ENCODE measurements at regions not wholly inside any gene's neighbourhood (a gene's known extent, or its start where the extent isn't known, plus 50 kb on each side); places are given as distances from the start of the nearest gene placed in this dataset.
"Not testable (repeated sequence)": the region's sequence is repeated elsewhere in the genome, so short reads cannot be mapped to it uniquely, and the experiment has no call there.

DNA sequence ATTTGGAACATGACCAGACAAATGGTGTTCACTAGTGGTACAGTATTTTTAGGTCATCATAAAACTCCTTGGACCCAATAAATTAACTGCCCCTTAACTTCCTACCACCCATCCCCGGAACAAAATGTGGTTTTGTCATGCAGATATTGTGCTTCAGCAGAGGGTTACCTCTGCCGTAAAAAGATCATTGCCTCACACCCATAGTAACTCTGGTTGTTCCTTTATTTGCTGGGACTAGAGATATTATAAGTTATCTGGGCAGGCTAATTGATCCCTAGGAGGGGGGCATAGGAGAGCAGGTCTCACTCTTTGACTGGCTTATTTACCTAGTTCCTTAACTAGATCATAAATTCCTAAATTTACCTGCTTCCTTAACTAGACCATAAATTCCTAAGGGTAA lies 1343.9 kb upstream of the CHAC2 start:
- DNase-seq, result no peak

DNA sequence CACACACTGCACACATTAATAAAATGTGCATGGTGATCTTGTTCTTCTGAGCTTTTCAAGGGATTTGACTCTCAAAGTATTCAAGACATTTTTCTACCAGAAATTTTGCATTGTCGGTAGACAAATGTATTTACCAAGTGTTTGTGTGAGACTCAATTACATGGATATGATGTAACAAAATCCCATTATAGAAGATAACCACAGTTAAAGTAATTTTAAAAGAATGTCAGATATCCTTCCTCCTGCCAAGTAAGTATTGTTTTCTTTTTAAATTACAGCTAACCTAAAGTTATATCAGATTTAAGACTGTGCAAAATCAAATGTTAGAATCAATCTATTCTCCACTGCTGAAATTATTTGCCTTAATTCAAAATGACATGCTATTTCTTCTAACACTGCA lies 1344.5 kb upstream of the CHAC2 start:
- no peak for DNase-seq

DNA sequence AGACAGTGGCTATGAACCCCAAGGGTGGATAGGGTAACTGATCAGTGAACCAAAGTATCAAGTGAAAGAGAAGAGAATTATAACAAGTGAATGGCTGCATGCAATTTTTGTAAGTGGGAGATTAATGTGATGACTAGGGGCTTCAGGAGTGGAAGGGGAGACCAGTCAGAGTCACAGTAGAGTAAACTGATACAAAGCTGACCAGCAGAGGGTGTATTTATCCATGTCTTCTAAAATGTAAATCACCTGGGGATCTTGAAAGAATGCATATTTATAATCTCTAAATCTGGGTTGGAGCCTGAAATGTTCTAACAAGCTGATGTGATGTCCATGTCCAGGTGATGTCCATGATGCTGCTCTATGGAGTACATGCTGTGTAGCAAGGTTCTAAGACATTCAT lies 1351.3 kb upstream of the CHAC2 start:
- no peak for DNase-seq

DNA sequence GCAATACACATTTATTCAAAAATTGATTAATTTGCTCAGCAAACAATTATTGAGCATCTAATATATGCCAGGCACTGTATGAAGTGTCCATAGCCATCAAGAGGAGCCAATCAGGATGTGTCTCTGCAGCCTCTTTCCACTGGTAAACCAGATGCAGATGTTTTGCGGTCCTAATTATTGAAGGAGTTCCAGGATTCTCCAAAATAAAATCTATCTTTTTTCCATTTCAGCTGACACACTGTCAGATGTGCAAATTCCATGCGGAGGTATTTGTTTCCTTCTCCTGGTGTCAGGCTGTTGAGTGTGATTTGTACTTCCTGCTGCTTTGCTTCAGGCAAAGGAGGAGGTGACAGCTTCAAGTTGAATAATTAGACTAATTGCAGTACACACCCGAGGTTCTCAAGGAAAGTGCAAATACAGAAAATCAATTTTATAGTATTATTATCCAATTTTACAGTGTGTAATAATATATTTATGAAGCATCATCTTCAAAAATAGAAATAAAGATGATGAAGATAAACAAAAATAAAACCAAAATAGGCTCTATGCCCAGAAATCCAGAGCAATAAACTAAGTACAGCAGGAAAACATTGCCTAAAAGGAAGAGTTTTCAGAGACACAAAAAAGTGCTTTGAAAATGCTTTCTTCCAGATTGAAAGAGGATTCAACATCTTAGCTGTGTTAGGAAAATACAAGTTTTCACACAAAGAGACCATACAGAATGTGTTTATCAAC lies 1352.9 kb upstream of the CHAC2 start:
- DNase-seq, result no peak

DNA sequence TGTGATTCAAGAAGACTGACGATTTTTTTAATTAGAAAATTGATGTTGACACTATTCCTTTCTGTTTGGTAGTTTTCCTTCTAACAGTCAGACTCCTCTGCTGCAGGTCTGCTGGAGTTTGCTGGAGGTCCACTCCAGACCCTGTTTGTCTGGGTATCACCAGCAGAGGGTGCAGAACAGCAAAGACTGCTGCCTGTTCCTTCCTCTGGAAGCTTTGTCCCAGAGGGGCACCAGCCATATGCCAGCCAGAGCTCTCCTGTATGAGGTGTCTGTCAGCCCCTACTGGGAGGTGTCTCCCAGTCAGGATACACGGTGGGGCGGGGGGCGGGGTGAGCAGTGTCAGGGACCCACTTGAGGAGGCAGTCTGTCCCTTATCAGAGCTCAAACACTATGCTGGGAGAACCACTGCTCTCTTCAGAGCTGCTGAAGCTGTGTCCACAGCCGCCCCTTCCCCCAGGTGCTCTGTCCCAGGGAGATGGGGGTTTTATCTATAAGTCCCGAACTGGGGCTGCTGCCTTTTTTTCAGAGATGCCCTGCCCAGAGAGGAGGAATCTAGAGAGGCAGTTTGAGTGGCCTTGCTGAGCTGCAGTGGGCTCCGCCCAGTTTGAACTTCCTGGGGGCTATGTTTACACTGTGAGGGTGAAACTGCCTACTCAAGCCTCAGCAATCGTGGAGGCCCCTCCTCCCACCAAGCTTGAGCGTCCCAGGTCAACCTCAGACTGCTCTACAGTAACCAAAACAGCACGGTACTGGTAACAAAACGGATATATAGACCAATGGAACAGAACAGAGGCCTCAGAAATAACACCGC lies 1358.1 kb upstream of the CHAC2 start:
- not testable (repeated sequence) for DNase-seq

DNA sequence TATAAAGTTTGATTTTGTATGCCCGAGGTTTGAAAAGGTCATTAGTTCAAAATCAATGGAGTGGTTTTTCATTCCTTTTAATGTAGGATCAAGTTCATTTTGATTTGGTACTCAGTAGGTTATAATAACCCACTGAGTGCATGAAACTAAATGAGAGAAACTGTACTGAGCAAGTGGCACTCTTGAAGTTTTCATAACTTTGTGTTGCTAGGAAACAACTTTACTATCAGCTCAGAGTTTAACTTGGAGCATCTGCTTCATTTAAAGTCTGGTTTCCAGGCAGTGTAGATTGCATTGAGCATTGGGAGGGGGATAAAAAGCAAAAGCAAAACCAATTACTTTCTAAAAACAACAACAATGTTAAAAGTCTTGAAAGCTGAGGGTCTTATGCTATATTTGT lies 1361.6 kb upstream of the CHAC2 start:
- DNase-seq, result no peak

DNA sequence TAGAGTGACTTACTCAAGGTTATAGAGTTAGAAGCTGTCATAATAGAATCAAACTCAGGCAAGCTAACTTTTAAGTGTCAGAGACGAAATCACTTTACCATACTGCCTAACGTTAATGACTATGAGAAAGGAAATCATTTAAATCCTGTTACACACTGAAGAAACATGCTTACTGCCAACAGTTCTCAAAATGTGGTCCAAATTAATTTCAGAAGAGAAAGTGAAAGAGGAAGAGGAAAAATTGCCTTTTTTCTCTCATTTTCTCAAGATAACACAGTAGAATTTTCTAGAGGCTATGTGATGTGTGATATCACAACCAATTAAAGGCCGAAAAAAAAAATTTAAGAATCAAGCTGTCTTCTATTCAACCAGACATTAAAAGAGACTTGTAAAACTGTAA lies 1362.7 kb upstream of the CHAC2 start:
- DNase-seq, result no peak

DNA sequence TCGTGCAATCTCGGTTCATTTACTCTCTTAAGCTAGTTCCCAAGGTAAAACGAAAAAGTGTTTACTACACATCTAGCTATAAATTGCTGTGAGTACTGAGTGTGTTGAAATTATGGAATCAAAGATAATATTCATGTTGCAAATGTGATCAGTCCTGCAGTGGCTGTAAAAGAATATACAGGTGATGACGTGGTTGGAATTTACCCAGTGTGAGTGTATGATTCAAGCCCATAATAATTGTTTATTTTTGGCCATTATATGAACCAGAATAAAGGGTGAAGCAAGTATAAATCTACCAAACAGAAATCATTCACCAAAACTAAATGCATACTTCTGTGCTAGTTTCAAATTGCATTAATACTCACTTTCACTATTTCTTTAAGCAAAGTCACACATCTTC lies 1363.6 kb upstream of the CHAC2 start:
- DNase-seq, result no peak

DNA sequence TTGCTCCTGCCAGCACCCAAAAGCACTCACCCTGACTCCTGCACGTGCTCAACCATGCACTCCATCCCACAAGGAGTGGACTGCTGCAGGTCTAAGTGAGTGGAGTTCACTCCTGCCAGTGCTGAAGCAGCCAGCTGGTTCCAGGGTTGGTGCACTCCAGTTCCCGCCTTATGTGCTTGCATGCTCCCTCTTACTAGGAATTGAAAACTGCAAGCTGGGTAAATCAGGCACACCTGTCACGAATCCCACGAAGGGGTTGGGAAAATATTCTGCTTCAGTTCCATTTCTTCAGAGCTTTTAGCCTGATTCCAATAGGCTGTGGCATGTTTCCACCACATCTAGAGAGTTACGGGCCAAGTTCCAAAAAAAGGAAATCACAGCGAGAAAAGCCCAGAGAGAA lies 1365.5 kb upstream of the CHAC2 start:
- DNase-seq, result no peak

DNA sequence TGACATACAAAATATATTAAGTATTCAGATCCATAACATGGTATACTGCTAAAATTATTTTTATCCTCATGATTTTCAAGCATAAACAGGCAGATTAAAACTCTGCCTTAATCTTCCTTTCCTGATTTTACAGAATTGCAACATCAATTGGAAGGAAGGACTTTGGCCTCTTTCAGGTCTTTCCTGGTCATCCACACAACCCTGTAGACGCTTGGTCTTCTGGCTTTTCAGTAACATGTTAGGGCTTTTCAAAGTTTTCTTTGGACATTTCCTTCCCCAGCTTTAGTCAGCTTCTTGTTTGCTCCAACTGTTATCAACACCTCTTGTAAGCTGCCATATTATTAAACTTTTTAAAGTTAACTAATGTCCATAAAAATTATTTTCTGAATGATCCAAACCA lies 1364.9 kb upstream of the NRXN1 start:
- no peak for DNase-seq

DNA sequence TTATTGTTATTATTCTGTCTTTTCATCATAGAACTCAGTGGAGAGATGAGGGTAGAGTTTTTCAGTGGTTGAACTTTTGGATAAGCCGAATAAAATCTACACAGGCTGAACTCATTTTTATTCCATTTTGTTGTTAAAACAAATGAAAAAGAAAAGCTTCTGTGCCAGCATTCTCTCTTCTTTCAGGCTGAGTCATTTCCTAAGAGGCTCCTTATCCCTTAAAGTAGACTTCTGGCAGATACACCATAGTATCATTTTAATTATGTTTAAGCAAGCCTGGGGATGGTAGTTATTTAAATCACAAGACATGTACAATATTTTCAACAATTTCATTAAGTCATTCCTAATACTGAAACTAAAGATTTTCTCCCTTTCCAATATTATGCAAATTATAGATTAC lies 1364.0 kb upstream of the NRXN1 start:
- DNase-seq, result no peak

DNA sequence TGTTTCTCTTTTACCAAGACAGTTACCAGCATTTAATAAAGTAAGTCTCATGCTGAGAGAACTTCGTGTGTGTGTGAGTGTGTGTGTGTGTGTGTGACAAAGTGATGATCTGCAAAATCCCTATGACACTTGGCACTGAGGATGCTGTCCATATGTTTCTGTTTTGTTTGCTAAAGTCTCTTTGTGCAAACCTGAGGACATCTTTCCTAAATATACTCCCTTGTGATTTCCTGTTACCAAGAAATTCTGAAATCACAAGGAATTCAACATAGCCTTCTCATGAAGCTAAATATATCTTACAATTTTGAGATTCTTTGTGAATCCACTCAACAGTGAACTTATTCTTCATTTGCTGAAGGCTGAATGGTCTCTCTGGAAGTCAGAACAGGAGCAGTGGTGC lies 1359.7 kb upstream of the NRXN1 start:
- DNase-seq, result no peak

DNA sequence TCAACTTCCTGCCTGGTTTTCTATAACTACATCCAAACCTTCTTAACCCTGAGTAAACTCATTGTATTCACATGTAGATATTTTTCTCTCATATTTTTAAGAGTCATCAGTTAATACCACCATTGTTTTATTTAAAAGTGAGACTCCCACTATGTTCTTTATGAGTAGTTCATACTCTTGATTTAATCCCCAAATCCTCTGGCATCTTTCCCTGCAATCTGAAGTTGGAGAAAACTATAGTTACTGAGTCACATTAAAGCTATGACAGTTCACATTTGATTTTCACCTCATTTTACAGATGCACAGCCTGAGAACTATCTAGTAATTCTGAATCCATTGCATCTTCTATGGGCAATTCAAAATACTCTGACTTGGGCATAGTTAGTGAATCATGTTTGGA lies 1358.7 kb upstream of the NRXN1 start:
- no peak for DNase-seq

DNA sequence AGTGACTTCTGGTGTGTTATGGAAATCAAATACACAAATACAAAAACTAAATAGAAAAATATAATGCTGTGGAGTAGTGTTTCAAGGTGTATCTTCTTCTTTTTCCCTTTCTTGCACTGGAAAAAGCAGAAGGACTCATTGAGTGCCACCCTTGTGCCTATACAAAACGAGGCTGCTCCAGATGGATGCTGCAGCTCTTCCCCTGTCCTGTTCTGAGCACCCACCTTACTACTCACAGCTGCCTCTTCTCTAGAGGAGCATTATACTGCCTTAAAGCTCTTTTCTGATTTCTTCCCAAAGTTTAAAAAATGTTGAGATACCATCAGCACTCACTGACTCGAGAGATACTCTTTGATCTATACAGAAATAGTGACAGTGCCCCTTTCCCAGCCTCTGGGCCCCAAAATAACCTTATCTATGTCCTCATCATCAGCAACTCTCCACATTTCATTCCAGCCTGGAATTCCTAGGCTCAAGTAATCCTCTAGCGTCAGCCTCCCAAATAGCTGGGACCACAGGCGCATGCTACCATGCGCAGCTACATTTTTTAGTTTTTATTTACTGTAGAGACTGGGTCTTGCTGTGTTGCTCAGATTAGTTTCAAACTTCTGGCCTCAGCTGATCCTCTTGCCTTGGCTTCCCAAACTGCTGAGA lies 1356.1 kb upstream of the NRXN1 start:
- no peak for DNase-seq

DNA sequence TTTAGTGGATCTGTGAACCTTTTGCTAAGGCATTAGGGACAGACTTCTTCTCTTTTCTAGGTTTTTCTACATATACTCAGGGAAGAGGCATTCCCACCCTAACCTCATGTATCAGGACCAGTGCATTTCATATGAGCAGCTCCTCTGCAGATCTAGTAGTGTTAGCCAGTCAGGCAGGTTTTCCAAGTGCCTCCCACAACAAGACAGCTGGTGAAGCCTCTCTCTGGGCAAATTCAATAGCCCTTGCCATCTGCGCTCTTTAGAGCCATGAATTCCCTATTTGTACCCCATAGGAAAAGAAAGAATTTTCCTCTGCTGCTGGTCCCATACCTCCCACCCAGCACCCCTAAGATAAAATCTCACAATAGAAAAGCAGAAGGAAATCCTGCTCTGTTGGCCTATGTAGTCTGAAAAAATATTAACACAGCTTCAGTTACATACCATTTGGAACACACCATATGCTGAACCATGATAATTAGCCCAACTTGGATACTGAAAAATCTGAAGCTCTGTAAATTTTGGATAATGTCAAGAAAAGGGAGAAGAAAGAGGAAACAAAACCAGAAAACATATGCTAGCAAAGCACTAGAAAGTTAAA lies 1354.6 kb upstream of the NRXN1 start:
- DNase-seq, result no peak

DNA sequence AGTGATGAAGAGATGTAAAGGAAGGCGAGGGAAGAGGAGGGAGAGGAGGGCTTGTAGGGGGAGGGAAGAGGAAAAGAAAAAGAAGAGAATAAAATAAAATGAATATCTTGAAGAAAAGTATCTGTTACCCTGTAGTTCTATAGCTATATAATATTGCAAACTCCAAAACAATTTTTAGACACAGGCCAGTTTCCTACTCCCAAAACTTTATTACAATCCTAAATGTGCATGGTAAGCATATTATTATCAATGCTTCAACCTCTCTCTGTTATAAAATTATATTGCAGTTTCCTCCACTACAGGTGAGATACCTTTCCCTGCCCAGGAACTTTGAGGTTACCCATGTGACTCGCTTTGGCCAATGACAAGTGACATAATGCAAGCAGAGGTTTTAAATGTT lies 1351.6 kb upstream of the NRXN1 start:
- DNase-seq, result no peak

DNA sequence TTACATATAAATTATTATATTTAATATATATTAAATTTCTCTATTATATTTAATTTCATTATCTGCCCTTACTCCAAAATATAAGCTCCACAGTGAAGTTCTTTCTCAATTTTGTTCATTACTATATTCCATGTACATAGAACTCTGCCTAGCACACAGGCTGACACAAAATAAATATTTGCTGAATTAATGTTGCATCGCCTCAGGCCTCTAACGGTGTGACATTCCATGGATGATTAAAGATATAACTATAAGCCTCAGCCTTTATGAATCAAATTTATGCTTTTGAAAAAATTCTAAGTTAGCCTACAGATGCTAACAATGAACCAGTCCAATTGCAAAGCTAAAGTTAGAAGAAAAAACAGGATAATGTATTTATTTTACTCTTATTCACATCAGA lies 1337.2 kb upstream of the NRXN1 start:
- DNase-seq, result no peak

DNA sequence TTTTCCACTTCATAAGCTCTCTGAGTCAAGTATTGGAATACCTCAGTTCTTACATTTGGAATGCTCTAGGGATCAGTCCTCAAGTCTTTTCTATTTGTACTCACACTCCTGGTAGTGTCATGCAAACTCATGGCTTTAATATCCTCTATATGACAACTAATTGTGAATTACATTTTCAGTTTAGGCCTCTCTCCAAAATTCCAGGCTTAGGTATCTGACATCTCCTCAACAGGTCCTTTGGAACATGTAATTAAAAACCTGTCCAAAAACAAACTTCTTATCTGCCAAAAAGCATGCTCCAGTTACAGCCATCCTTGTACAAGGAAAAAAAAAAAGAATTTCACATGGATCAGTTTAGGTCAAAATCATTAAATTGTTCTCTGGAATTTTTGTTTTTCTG lies 1336.2 kb upstream of the NRXN1 start:
- no peak for DNase-seq

DNA sequence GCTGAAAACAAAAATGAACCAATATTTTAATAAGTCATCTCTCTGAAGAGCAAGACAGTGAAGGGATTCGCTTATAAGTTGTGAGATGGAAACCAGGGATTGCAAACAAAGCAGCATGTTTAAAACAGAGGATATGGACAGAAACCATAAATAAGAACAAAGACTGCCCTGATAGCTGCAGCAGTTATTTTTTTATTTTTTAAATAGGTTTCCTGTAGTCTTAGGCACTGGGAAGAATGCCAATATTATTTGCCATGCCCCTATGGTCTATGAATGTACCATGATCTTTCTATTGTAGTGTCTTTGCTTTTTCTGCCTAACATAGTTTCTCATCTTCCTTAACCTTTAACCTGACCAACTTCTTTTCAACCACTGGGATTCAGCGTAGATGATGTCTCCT lies 1334.0 kb upstream of the NRXN1 start:
- DNase-seq, result no peak

DNA sequence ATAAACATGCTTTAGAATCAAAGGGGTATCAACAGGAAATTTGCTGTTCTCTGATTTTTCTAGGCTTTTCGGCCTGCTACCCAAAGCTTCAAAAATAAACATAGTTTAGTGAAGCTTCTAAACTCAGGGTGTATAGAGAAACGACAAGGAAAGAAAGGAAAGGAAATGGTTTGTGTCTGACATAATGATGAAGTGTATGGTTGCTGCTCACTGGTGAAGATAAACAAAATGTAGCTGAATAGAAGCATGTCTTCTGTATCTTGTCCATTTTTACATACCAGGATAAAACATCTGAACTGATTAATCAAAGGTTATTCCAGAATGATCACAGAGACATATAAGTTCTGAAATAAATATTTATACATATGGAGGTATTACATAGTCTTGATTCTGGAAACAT lies 1324.6 kb upstream of the NRXN1 start:
- DNase-seq, result no peak

DNA sequence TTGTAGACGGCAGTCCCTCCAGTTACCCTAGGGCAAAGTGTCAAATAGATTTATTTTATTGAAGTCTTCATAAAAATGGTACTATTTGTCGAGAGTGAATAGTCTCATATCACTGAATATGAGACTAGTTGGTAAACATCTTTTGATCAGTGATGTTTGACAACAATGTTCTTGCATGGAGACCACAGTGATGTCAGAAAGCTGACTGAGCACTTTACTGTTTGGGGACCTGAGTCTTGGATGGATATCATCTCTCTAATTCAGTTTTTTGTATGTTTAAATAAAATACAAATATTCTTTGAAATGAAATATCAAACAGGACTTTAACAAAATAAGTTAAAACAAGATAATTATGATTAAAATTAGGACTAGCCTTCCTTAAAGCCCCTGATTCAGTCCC lies 1315.4 kb upstream of the NRXN1 start:
- DNase-seq, result no peak

DNA sequence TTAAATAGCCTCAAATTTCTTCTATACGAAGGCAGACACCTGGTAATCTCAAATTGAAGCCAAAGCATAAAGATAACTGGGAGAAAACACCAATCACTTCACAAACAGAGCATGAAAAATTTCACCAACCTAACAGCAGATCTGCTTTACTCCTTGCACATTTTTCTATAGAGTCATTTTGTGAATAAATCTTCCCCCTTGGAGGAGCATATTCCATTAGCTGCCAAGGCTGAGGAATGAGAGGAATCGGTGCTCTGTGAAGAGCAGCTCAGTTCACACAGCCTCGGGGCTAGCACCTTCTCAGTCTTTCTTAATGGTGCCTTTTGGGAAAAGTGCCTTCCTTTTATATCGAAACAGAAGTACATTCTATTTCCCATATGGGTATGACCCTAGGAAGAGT lies 1313.7 kb upstream of the NRXN1 start:
- no peak for DNase-seq

DNA sequence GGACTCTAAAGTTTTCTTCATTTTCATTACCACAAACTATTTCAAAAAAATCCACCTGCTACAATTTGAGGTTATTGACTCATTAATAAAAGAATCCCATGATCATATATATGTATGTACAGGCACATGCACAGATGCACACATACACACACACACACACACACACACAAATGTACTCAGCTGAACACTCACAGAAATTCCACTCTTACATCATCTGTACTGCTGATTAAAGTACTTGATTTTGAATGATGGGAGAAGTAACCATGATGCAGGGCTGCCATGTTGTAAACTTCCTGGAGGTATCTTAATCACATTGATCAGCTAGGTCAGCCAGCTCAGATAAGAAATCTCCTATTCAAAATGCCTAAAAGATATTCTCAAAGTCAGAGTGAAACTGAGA lies 1313.2 kb upstream of the NRXN1 start:
- no peak for DNase-seq

DNA sequence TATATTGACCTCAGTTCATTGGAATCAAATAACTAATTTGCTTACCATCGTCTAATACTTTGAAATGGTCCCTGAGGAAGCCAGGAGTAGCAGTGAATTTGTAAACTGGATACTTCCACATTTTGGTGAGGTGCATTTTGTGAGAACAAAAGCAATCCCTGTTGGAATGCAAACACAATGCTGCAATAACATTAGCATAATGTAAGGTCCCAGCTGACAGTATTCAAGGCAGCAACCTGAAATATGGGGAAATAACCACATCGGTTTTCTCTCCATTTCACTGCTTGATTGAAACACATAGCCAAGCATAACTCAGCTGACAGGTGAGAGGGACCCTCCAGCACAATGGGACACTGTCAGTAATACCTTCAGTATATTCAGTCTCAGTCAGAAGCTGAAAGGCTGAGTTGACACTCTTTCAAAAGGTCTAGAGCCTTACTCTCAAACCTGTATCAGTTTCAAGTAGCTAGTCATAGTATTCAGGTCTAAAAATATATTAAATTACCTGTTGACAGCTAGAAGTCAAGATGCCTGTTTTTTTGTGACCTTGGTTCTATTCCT lies 1311.9 kb upstream of the NRXN1 start:
- DNase-seq, result no peak
